Neural crest cell (in vitro differentiated cells): ENCODE measurements at regions not wholly inside any gene's neighbourhood (a gene's known extent, or its start where the extent isn't known, plus 50 kb on each side); places are given as distances from the start of the nearest gene placed in this dataset.
"Not testable (repeated sequence)": the region's sequence is repeated elsewhere in the genome, so short reads cannot be mapped to it uniquely, and the experiment has no call there.

Source experiments
- DNase-seq: peaks from one replicate; pipeline ENCODE4 v3.0.0; 2021; ENCODE audit warnings: low read depth, mixed read lengths, low spot score
- H3K27ac Mint-ChIP-seq: one replicate; pipeline ENCODE4 v1.8.0; 2021; ENCODE audit warnings: mild to moderate bottlenecking, mixed read lengths; ENCODE audit not compliant: unreplicated experiment
- H3K27me3 Mint-ChIP-seq: 2 replicates; pipeline ENCODE4 v1.8.0; 2021; ENCODE audit warnings: low read depth, mild to moderate bottlenecking, mixed read lengths
- H3K36me3 Mint-ChIP-seq: 2 replicates; pipeline ENCODE4 v1.8.0; 2021; ENCODE audit warnings: low read depth, mild to moderate bottlenecking, mixed read lengths
- H3K4me1 Mint-ChIP-seq: 2 replicates; pipeline ENCODE4 v1.8.0; 2021; ENCODE audit warnings: mixed read lengths
- H3K4me3 Mint-ChIP-seq: one replicate; pipeline ENCODE4 v1.8.0; 2021; ENCODE audit warnings: mild to moderate bottlenecking, mixed read lengths
- H3K9me3 Mint-ChIP-seq: 2 replicates; pipeline ENCODE4 v1.8.0; 2021; ENCODE audit warnings: mixed read lengths
- TF ChIP-seq, protein P1 (sequence below): fragments of 200-600 bp; sonication (generic); conservative IDR thresholded peaks from 2 replicates; pipeline ENCODE4 v1.5.0; 2021; ENCODE audit warnings: antibody characterized with exemption, mild to moderate bottlenecking

DNA sequence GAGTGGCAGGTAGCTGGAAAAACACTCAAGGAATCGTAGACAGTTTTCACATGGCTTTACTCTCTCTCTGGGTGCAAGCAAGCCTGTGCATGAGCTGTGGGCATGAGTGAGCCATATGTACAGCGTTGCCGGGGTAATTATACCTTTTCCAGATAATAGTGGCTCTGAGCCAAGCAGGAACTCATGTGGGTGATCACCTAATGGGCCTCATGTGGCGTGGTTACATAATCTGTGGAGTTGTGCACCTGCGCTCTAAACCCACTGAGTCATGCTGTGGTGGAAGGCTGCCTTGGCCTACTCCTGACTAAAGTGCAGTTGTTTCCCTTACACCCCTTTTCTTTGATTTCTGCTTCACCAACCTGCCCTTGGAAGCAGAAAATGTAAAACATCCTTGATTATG is 1564.5 kb upstream of the PCDH10 start:
- no peak for DNase-seq
- H3K9me3 Mint-ChIP-seq: peaks cover 2% of the 10 kb centered on the region
- no peak overlapping the region for H3K4me3 Mint-ChIP-seq
- TF ChIP-seq, protein P1, sequence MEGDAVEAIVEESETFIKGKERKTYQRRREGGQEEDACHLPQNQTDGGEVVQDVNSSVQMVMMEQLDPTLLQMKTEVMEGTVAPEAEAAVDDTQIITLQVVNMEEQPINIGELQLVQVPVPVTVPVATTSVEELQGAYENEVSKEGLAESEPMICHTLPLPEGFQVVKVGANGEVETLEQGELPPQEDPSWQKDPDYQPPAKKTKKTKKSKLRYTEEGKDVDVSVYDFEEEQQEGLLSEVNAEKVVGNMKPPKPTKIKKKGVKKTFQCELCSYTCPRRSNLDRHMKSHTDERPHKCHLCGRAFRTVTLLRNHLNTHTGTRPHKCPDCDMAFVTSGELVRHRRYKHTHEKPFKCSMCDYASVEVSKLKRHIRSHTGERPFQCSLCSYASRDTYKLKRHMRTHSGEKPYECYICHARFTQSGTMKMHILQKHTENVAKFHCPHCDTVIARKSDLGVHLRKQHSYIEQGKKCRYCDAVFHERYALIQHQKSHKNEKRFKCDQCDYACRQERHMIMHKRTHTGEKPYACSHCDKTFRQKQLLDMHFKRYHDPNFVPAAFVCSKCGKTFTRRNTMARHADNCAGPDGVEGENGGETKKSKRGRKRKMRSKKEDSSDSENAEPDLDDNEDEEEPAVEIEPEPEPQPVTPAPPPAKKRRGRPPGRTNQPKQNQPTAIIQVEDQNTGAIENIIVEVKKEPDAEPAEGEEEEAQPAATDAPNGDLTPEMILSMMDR: no peak
- no peak overlapping the region for H3K27ac Mint-ChIP-seq
- no peaks in the 10 kb centered on the region for H3K4me1 Mint-ChIP-seq
- H3K36me3 Mint-ChIP-seq: no peaks in the 10 kb centered on the region
- no peaks in the 10 kb centered on the region for H3K27me3 Mint-ChIP-seq

DNA sequence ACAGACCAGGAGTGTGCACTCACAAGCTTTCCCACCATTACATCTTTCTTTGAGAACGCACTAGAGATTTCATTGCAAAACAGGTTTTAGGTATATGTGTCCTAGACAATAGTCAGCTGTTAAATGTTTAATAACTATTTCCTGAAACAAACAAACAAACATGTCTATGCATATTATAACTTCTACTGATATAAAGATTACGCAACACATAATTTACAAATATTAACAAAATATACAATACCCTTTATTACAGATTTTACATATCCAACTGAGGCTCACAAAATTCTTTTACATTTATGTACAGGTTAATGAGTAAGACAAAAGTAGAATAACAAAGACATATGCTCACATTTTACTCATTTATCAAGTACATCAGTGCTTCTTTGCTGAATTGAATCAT is 1554.0 kb upstream of the PCDH10 start:
- no peak for DNase-seq
- no peaks in the 10 kb centered on the region for H3K27me3 Mint-ChIP-seq
- no peak overlapping the region for H3K4me3 Mint-ChIP-seq
- TF ChIP-seq, protein P1: no peak
- no peaks in the 10 kb centered on the region for H3K4me1 Mint-ChIP-seq
- no peak overlapping the region for H3K27ac Mint-ChIP-seq
- no peaks in the 10 kb centered on the region for H3K36me3 Mint-ChIP-seq
- peaks cover 4% of the 10 kb centered on the region for H3K9me3 Mint-ChIP-seq

DNA sequence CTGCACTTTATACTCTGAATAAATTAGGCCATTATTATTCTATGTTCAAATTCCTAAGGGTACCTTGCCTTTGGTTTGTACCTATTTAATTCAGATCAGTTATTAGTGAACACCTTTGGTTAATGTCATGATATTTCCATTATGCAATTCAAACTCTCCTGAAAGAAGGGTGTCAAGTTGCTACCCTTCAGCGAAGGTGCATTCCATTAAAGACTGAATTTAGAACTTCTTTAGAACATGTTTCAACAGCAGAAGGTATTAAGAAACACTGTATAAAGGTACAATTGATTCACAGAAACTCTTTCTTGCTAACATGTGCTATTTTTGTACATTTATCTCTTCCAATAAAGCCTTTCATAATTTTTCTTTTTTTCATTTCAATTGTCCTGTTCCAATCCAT is 1545.4 kb upstream of the PCDH10 start:
- Mint-ChIP-seq H3K9me3 (no peaks in the 10 kb centered on the region), H3K36me3 (no peaks in the 10 kb centered on the region), H3K27me3 (no peaks in the 10 kb centered on the region), H3K4me1 (no peaks in the 10 kb centered on the region), H3K27ac (no peak overlapping the region), H3K4me3 (no peak overlapping the region)
- TF ChIP-seq, protein P1: no peak
- no peak for DNase-seq

DNA sequence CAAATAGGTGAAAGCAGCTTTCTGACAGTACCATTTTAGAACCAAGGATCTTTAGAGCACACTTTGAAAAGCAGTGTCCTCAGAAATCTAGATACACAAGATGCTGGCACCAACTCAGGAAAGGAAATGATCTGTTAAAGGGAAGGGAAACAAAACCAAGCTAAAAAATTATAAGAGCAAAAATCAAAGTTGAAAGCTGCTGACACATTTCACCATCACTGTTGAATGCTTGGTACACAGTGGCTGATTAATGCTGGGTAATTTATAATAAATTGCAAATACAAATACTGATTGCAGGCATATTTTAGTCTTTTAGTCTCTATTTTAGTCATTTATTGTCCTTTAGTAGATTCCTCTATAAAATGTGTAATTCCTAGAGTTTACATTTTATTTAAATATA is 1540.1 kb upstream of the PCDH10 start:
- Mint-ChIP-seq H3K27ac (no peak overlapping the region), H3K4me3 (no peak overlapping the region), H3K27me3 (no peaks in the 10 kb centered on the region), H3K36me3 (no peaks in the 10 kb centered on the region), H3K4me1 (no peaks in the 10 kb centered on the region), H3K9me3 (no peaks in the 10 kb centered on the region)
- TF ChIP-seq, protein P1: no peak
- no peak for DNase-seq

DNA sequence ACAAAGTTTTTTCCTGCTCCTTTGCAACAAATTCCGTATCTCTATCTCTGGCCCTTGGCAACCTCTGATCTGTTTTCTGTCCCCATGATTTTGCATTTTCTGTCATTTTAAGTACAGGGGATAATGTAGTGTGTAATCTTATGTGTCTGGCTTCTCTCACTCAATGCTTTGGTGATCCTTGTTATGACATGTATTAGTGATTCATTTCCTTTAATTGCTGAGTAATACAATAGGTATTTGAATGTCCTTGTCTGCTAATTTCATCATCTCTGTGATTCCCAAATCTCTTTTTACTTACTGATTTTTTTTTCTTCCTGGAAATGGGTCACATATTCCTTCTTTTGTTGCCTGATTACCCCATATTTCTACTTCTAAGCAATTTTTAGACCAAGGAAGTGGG is 1538.6 kb upstream of the PCDH10 start:
- H3K4me3 Mint-ChIP-seq: not testable (repeated sequence)

DNA sequence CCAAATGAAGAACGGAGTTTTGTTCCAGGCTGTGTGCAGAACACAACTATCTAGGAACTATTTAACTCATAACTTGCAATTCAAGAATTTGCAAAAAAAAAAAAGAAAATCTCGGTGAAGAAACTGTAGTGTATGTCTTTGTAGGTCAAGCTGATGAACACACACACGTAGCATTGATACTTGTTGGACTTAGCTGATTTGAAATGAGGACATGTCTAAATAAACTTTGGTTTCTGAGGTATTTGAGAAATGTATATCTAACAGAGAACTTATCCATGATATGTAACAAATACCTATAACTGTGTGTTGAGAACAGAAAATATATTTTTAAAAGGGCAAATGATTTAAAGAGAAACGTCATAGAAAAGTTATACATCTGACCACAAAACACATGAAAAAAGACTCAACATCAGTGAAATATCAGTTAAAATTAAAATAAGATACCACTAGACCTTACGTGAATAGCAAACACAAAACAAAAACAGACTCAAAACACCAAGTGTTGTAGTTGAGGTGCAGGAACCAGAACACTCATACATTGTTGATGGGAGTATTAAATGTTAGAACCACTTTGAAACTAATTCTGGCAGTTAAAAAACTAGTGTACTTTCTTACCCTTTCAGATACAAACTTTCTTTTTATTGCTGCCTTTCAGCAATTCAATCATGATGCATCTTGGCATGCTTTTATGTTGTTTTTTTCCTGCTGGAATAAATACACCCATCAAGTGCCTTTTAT is 1535.8 kb upstream of the PCDH10 start:
- no peak overlapping the region for H3K4me3 Mint-ChIP-seq
- no peak overlapping the region for H3K27ac Mint-ChIP-seq
- no peaks in the 10 kb centered on the region for H3K9me3 Mint-ChIP-seq
- TF ChIP-seq, protein P1: no peak
- H3K27me3 Mint-ChIP-seq: no peaks in the 10 kb centered on the region
- H3K36me3 Mint-ChIP-seq: no peaks in the 10 kb centered on the region
- H3K4me1 Mint-ChIP-seq: no peaks in the 10 kb centered on the region
- DNase-seq: no peak

More for the DNA sequence above, 1538.6 kb upstream of the PCDH10 start:
- H3K27me3 Mint-ChIP-seq, DNase-seq, H3K27ac Mint-ChIP-seq, H3K9me3 Mint-ChIP-seq, H3K4me1 Mint-ChIP-seq, H3K36me3 Mint-ChIP-seq: not testable (repeated sequence)
